ENCODE measurements at regions not wholly inside any gene's neighbourhood (a gene's known extent, or its start where the extent isn't known, plus 50 kb on each side); places are given as distances from the start of the nearest gene placed in this dataset.

- no peak overlapping the region for H3K4me3 ChIP-seq (ENCODE audit: low read depth, low read length)
- TF ChIP-seq CTCF (IDR thresholded peaks at IDR 0.05; ENCODE audit: low read depth, low read length): no peak
Observed at GRCh38 chr6:137423451-137424168, 70.6 kb downstream of the OLIG3 start.

GRCh38 chr6:137417396-137417795 lies 76.8 kb downstream of the OLIG3 start:
- TF ChIP-seq CTCF (IDR thresholded peaks at IDR 0.05; ENCODE audit: low read depth, low read length): no peak
- H3K4me3 ChIP-seq (ENCODE audit: low read depth, low read length): no peak overlapping the region

GRCh38 chr6:137416376-137417109 lies 77.7 kb downstream of the OLIG3 start:
- no peak overlapping the region for H3K4me3 ChIP-seq (ENCODE audit: low read depth, low read length)

GRCh38 chr6:137415834-137416190 lies 78.4 kb downstream of the OLIG3 start:
- no peak for TF ChIP-seq CTCF (IDR thresholded peaks at IDR 0.05; ENCODE audit: low read depth, low read length)
- H3K4me3 ChIP-seq (ENCODE audit: low read depth, low read length): no peak overlapping the region

More at GRCh38 chr6:137416376-137417109, 77.7 kb downstream of the OLIG3 start:
- TF ChIP-seq CTCF (IDR thresholded peaks at IDR 0.05; ENCODE audit: low read depth, low read length): no peak

- H3K4me3 ChIP-seq (ENCODE audit: low read depth, low read length): peak overlapping the region; percentile 48
- TF ChIP-seq CTCF (IDR thresholded peaks at IDR 0.05; ENCODE audit: low read depth, low read length): peak; percentile 69
Observed at GRCh38 chr6:137415127-137415833, 78.9 kb downstream of the OLIG3 start.

GRCh38 chr6:137414599-137414998 lies 79.6 kb downstream of the OLIG3 start:
- no peak for TF ChIP-seq CTCF (IDR thresholded peaks at IDR 0.05; ENCODE audit: low read depth, low read length)
- H3K4me3 ChIP-seq (ENCODE audit: low read depth, low read length): no peak overlapping the region

- H3K4me3 ChIP-seq (ENCODE audit: low read depth, low read length): no peak overlapping the region
- no peak for TF ChIP-seq CTCF (IDR thresholded peaks at IDR 0.05; ENCODE audit: low read depth, low read length)
Observed at GRCh38 chr6:137413482-137413881, 80.7 kb downstream of the OLIG3 start.

All from WI38 (cell line).